Fibroblast of skin of abdomen (primary cell): ENCODE measurements at regions not wholly inside any gene's neighbourhood (a gene's known extent, or its start where the extent isn't known, plus 50 kb on each side); places are given as distances from the start of the nearest gene placed in this dataset.

Source experiments
- DNase-seq: peaks from one replicate; pipeline ENCODE4 v3.0.0-alpha.2; 2013

DNA sequence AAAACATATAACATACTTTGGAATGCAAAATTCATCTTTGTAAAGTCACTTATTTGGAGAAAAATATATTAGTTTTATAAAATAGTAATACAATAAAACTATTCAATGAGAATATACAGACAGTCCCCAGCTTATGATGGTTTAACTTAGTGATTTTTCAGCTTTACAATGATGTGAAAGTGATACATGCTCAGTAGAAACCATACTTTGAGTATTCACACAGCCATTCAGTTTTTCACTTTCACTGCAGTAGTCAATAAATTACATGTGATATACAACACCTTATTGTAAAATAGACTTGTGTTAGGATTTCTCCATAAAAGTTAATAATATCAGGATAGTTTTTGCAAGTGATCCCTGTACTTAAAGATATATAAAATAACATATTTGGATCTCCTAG is 436.0 kb downstream of the CENPC start:
- no peak for DNase-seq

- DNase-seq: no peak
These were observed 438.3 kb downstream of the CENPC start for GRCh38 chr4:67106861-67107460.

- no peak for DNase-seq
These were observed 441.2 kb downstream of the CENPC start for GRCh38 chr4:67104145-67104544.

- no peak for DNase-seq
These were observed 442.1 kb downstream of the CENPC start for GRCh38 chr4:67103001-67103747.

DNA sequence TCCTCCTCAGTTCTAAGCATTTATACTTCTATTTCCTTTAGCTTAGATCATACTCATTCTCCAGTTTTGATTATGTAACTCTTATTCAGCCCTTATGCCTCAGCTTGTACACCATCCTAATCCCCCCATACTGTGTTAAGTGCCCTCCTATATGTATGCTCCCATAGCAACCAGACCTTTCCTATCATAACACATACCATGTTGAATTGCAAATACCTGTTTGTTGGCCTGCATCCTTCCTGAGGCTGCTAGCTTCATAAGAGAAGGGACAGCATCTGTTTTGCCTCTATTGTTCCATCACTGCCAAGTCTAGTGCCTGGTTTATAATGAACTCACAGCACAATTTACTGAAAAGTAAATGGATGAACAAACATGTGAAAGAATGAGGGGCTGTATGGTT is 443.7 kb downstream of the CENPC start:
- DNase-seq: no peak

DNA sequence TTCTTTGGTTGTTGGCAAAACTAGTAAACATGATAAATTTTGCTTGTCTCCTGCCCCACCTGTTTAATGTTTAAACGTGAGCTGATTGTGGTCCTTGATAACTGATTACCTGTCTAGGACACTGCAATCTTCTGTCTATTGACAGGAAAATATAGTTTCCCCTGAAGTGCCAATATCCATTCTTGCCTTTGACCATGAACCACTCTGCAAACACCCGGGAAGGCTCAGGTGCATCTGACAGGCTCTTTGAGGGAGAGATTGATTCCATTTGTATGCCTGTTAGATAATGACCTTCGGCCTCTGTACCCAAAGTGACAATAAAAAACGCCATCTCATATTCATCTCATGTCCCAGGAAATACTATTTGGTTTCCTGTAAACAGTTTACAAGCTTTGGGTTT is 453.0 kb downstream of the CENPC start:
- no peak for DNase-seq

DNA sequence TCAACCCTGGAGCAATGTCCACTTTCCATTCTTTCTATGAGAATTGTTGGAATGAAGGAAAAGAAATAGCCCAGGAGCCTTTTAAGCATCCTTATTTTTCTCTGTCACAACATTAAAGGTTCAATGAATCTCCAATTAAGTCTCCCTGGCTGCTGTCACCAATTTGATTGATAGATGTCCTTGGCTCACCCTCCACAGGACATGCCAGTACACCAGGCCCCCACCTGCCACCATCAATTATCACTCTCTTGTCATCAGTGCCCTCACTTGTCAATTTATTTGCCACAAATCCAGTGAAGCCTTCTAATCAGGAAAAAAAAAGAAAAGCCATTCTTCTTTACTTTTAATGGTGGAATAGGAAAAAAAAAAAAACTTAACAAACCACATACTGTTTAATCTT is 453.6 kb downstream of the CENPC start:
- no peak for DNase-seq

GRCh38 chr4:67087897-67088296 is 457.4 kb downstream of the CENPC start:
- DNase-seq: no peak

DNA sequence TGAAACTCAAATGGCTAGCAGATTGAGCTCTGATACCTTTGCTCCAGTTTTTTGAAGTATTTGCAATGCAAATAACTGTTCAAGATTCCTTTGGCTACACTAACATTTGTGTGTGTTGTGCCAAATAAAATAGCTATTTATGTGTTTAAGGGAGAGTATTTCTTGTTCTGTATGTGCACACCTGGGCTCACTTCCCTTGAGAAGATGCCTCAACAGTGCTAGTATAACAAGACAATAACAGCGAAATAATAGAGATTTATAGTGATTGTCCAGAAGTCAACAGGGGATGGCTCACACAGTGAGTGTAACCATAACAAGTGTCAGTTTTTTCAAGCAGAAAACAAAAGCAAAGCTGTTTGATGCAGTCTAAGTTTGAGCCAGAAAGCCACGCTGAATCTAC is 460.5 kb downstream of the CENPC start:
- no peak for DNase-seq

DNA sequence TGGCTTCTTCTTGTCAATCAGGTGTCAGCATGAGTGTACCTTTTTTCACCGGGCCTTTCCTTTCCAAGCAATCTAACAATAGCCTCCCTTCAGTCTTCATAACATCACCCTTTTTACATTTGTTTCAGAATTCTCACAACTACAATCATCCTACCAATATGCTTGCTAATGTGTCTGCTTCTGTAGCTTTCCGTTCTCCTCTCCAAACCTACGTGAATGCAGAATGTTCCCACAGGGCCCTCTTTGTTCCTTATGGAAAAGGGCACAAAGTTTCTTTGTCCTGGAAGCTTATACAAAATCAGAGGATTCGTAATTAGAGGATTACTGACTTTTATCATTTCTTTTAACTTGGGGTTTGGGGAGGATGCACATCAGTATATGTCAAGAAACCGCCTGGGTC is 461.8 kb downstream of the CENPC start:
- DNase-seq: no peak

- no peak for DNase-seq
These were observed 462.6 kb downstream of the CENPC start for GRCh38 chr4:67082746-67083145.

GRCh38 chr4:67080046-67080557 is 465.2 kb downstream of the CENPC start:
- no peak for DNase-seq

DNA sequence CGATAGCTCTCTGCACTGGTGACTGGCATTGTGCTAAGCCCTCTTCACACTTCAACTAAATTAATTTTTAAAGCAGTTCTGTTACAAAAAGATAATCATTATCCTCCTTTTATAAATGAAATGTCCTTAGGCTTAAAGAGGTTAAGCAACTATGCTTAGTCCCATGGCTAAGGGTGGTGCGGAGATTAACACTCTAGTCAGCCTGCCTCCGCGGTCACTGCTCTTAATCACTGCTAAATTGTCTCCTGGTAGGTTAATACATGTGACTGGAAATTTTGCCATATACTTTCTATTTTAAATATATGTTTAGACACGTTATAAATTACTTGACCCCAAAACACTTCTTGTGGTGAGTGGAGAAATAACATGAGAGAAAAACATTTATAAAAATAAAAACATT is 473.7 kb downstream of the CENPC start:
- DNase-seq: no peak

DNA sequence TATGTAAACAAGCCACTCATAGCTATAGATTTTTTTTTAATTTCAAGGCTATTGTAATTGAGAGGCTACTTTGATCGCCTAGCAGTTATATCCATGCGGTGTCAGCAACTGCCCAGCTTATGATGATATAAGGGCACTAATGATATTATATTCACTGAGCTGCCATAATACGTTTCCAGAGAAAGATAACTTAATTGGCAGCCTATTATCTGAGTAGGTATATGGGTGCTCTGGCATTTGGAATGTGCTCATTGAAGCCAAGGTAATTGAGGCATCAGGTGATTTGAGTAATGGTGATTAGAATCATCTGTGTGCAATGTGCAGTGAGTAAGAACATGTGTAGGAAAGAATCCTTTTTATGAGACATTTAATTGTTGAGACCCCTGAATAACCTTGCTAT is 490.0 kb downstream of the CENPC start:
- no peak for DNase-seq

- no peak for DNase-seq
These were observed 490.4 kb downstream of the CENPC start for GRCh38 chr4:67054896-67055295.

DNA sequence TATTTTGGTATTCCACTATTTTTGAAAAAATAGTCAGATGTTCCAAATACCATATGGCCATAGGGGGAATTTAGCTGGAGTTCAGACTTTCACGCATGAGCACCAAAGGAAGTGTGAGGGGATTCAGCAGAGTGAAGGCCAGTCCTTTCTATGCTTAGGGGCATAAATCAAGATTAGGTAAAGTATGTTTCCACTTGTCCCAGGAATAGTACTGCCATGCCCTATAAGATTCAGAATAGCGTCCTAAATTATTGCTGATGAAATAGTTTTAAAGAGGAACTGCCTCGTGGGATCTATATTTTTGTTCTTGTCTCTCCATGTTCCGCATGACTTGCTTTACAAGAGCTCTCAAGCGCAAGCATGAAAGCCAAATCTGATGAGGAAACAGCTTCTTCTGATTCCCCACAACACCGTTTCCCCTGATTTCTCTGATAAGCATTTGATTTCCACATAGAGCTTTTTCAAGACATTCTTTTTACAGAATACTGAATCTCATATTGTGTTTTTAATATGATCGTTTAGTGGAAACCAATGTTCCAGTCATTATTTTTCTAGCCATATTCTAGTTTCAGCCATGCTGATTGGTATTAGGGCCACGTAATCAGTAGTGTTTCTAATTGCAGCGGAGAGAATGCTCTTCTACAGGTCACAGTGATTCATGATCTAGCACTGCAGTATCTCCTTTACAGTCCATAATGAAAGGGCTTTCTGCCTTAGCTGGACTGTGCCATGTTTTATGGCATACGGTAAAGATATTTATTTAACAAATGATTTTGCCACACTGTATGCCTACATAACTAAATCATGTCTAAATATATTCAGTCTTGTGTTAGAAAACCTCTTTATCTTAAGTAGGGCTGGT is 492.3 kb downstream of the CENPC start:
- DNase-seq: no peak

- no peak for DNase-seq
These were observed 494.1 kb downstream of the CENPC start for GRCh38 chr4:67051000-67051789.

- no peak for DNase-seq
These were observed 495.9 kb downstream of the CENPC start for GRCh38 chr4:67049446-67049845.

DNA sequence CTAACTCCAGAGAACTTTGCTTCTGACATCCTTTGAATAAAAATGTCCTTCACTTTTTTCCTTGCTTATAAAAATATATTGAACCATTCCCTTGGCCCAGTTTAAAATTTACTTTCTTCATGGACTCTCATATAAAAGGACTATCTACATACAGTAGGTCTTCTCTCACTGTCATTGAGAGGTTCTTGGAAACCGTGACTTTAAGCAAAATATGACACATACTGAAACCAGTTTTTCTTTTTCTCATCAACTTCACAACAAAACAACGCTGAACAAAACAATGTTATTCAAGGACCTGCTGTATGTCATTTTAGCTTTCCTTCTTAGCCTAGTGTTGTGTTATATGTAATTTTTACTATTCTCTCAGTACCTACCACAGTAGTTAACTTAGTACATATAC is 496.8 kb downstream of the CENPC start:
- DNase-seq: no peak

GRCh38 chr4:67040315-67040714 is 505.0 kb downstream of the CENPC start:
- DNase-seq: no peak

DNA sequence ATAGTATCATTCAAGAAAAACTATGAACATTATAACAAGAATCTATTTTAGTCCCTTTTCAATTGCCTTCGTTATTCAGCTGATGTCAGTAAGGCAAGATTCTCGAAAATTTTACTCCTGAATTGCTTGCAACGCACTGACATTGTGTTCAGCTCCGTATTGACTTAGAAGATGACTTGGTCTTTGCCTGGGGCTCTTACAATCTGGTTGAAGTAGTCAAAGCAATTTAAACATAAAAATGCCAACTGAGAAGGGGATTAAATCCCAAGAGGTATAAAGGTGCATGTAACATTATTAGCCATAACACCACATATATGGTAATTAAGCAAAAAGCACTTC is 507.1 kb downstream of the CENPC start:
- DNase-seq: no peak

- no peak for DNase-seq
These were observed 507.6 kb downstream of the CENPC start for GRCh38 chr4:67037504-67038227.
